HL-60 (cell line): ENCODE measurements at regions not wholly inside any gene's neighbourhood (a gene's known extent, or its start where the extent isn't known, plus 50 kb on each side); places are given as distances from the start of the nearest gene placed in this dataset.

Experiments
- DNase-seq, 2 experiments: peaks; one replicate each; pipeline ENCODE4 v3.0.0-alpha.2; 2010 to 2020; ENCODE audit warnings: low read depth in 1 of 2, low spot score in 1 of 2
- H3K27ac ChIP-seq: fragments of 250-450 bp; sonication (Bioruptor Pico); replicated peaks from 2 replicates; pipeline ENCODE4 v1.5.1; 2020; ENCODE audit warnings: mild to moderate bottlenecking, moderate library complexity
- H3K27me3 ChIP-seq: fragments of 250-450 bp; sonication (Bioruptor Pico); 2 replicates; pipeline ENCODE4 v1.5.1; 2021; ENCODE audit warnings: mild to moderate bottlenecking, moderate library complexity; ENCODE audit not compliant: insufficient read depth, poor library complexity, severe bottlenecking
- H3K4me3 ChIP-seq: replicated peaks from 2 replicates; pipeline ENCODE4 v1.5.1; 2011; ENCODE audit warnings: mild to moderate bottlenecking, control low read depth, low read length; ENCODE audit not compliant: insufficient read depth
- GABPA ChIP-seq: IDR thresholded peaks from 2 replicates; pipeline ENCODE4 v1.6.1; 2012; ENCODE audit warnings: low read depth
- POLR2AphosphoS5 ChIP-seq: IDR thresholded peaks from 2 replicates; pipeline ENCODE4 v1.6.1; 2012; ENCODE audit warnings: low read depth
- REST ChIP-seq: IDR thresholded peaks from 2 replicates; pipeline ENCODE4 v1.6.1; 2012; ENCODE audit warnings: low read depth; ENCODE audit not compliant: insufficient replicate concordance
- SPI1 ChIP-seq: IDR thresholded peaks from 2 replicates; pipeline ENCODE4 v1.6.1; 2012; ENCODE audit warnings: low read depth, mild to moderate bottlenecking, borderline replicate concordance
- TF ChIP-seq, protein P1 (sequence below): IDR thresholded peaks from one replicate; pipeline ENCODE4 v1.5.1; 2011; ENCODE audit warnings: low read length, control low read depth, inconsistent platforms; ENCODE audit not compliant: insufficient read depth

- DNase-seq = no peak
- TF ChIP-seq POLR2AphosphoS5 = no peak
- no peak for TF ChIP-seq SPI1
- TF ChIP-seq GABPA = no peak
- TF ChIP-seq, protein P1, sequence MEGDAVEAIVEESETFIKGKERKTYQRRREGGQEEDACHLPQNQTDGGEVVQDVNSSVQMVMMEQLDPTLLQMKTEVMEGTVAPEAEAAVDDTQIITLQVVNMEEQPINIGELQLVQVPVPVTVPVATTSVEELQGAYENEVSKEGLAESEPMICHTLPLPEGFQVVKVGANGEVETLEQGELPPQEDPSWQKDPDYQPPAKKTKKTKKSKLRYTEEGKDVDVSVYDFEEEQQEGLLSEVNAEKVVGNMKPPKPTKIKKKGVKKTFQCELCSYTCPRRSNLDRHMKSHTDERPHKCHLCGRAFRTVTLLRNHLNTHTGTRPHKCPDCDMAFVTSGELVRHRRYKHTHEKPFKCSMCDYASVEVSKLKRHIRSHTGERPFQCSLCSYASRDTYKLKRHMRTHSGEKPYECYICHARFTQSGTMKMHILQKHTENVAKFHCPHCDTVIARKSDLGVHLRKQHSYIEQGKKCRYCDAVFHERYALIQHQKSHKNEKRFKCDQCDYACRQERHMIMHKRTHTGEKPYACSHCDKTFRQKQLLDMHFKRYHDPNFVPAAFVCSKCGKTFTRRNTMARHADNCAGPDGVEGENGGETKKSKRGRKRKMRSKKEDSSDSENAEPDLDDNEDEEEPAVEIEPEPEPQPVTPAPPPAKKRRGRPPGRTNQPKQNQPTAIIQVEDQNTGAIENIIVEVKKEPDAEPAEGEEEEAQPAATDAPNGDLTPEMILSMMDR = no peak
- TF ChIP-seq REST = no peak
- no peak overlapping the region for H3K4me3 ChIP-seq
- H3K27me3 ChIP-seq = no peaks in the 10 kb centered on the region
- H3K27ac ChIP-seq = no peak overlapping the region
Observed at GRCh38 chr21:25408666-25409065, 198.6 kb downstream of the MRPL39 start.

- no peak for DNase-seq
- Histone ChIP-seq H3K4me3 (no peak overlapping the region), H3K27me3 (no peaks in the 10 kb centered on the region), H3K27ac (no peak overlapping the region)
- TF ChIP-seq, protein P1 = no peak
- TF ChIP-seq GABPA = no peak
- TF ChIP-seq SPI1 = no peak
- TF ChIP-seq POLR2AphosphoS5 = no peak
- no peak for TF ChIP-seq REST
Observed at GRCh38 chr21:25406887-25407579, 200.2 kb downstream of the MRPL39 start.

- Histone ChIP-seq H3K27ac (no peak overlapping the region), H3K27me3 (no peaks in the 10 kb centered on the region), H3K4me3 (no peak overlapping the region)
- TF ChIP-seq, protein P1 = no peak
- TF ChIP-seq REST (no peak), SPI1 (peak; percentile 39; the same call in 1 of the 2 replicates), GABPA (no peak), POLR2AphosphoS5 (no peak)
- DNase-seq = peak in 1 of 2 experiments; percentile 21
Observed at GRCh38 chr21:25405984-25406383, 201.3 kb downstream of the MRPL39 start.
